HT1080 (cell line): ENCODE measurements at regions not wholly inside any gene's neighbourhood (a gene's known extent, or its start where the extent isn't known, plus 50 kb on each side); places are given as distances from the start of the nearest gene placed in this dataset.

Experiments used
- DNase-seq: peaks from one replicate; pipeline ENCODE4 v3.0.0-alpha.2; 2015; ENCODE audit warnings: low read depth

DNA sequence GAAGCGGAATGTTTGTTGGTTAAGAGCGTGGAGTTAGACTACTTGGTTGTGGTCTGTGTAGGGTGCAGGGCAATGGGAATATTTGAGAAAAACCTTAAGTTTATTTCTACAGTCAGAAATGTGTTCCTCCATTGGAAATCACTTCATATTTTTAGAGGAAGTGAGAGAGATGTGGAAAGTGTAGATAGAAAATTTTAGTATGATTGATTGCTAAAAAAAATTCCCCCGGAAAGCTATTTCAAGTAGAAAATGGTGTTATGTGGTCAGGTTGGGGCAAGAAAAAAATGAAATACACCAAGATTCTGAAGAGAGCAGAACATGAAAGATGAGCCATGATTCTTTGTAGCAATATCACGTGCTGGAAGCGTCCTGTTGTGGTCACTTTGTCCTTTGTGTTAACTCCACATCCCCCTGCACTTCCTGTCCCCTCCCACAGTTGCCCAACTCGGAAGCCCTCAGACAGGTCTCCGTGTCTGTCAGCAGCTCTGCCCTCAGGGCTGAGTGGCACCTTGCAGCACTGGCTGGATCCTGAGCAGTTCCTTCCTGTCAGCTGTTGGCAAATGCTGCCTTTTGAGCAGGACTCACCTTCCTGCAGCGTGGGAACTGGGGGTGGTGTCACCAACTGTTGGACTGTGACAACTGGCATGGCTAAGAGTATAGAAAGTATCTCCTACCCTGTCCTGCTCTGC is 137.5 kb upstream of the SLC24A3 start:
- DNase-seq: peak; percentile 34

DNA sequence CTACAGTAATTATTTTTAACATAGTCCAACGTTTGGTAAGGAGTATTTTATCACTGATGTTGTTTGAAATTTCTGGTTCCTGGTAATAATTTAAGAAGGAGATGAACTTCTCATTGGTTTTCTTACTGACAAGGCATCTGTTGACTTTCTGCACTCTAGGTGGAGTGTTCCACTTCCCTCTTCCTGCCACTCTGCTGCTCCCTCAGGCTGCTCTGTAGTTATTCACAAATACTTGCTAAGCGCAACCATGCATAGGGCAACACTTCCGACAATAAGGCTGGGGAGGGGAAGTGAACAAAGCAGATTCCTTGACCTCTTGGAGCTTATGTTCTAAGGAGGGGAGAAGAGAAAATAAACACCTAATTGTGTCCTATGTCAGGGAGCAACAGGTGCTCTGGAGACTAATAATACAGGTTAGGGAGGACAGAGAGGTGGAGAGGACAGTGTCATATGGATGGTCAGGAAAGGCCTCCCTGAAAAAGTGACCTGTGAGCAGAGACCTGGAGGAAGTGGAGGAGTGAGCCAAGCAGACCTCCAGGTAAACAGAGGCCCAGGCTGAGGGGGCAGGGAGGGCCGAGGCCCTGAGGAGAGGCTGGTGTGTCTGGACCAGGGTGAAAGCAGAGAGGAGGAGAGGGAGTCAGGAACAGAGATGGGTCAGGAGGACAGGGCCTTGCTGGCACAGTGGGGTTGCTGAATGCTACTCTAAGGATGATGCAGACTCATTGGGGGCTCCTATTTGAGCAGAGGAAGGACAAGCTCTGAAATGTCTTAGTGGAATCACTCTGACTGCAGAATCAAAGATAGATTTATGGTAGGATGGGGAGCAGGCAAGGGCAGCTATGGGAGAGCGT is 134.8 kb upstream of the SLC24A3 start:
- no peak for DNase-seq

DNA sequence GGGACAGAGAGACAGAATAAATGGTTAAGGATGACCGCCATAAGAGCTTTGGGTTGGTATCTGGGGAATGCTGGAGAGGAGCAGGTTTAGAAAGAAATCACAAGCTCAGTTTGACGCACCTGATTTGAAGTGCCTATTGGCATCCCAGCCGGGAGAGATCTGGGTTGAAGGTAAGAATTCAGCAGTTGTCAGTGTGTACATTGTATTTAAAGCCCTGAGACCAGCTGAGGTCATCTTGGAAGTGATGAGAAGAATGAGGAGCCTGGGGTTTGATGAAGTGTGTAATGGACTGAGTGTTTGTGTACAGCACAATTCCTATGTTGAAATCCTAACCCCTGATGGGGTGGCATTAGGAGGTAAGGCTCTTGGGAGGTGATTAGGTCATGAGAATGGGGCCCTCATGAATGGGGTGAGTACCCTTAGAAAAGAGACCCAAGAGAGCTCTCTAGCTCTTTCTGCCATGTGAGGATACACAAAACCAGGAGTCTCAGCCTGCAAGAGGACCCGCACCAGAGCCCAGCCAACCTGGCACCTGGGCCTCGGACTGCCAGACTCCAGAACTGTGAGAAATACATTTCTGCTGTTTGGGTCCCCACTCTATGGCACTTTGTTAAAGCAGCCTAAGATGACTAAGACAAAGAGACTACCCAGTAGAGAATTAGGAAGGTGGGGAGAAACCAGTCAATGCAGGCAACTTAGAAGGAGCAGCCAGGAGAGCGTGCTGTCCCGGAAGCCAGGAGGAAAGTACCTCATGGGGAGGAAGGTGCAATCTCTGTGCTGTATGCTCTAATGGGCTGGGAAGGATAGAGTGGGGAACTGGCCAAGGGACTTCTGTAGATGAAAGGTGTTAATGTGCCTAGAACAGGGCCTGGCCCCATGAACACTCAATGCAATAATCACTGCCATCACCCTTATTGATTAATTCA is 133.7 kb upstream of the SLC24A3 start:
- no peak for DNase-seq

DNA sequence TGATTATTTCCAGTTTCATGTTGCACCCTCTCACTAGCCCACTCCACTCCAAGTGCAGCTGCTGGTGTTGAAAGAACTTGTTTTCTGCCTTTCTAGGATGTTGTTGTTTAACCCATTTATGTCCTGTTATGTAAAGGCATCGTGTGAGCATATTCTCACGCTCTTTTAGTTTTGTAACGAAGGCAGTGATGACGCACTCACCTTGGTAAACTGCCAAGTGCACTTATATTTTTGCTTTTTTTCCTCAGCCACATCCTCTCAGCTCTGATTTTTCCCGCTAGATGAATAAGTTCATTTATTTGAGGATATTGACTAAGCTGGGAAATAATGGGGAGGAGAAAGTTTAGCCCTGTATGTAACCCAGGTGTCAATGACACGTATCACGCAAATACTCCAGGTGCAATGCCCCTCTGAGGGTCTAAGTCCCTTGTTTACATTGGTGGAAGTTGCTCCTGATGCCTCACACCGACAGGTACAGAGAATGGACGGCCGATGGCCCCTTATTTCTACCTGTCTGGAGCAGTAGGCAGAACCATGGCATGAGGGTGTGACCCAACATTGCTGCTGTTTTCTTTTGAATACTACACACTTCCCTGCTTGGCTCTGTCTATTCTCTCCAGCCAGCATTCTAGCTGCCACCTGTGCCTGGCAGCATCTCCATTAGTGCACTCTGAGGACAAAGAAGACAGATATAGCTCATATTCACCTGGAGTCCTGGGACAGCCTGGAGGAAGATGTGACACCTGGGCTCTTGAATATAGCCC is 132.7 kb upstream of the SLC24A3 start:
- peak; percentile 84 for DNase-seq

DNA sequence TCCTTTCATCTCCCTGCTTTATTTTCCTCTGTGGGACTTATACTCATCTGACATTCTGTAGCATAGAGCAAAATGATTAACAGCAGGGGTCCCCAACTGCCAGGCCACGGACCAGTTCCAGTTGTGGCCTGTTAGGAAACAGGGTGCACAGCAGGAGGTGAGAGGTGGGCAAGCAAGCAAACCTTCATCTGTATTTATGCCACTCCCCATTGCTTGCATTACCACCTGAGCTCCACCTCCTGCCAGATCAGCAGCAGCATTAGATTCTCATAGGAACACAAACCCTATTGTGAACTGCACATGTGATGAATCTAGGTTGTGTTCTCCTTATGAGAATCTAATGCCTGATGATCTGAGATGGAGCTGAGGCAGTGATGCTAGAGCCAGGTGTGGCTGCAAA is 130.5 kb upstream of the SLC24A3 start:
- no peak for DNase-seq

DNA sequence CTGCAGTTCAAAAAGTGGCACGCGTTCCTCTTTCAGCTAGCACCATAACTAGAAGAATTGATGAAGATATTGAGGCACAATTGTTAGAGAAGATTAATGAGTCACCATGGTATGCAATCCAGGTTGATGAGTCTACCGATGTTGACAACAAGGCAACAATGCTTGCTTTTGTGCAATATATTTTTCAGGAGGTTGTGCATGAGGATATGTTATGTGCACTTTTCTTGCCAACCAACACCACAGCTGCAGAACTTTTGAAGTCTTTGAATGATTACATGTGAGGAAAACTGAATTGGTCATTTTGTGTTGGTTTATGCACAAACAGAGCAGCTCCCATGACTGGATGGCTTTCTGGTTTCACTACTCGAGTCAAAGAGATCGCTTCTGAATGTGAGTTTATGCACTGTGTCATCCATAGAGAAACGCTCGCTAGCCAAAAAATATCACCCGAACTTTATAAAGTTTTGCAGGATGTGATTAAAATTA is 129.3 kb upstream of the SLC24A3 start:
- peak; percentile 35 for DNase-seq

DNA sequence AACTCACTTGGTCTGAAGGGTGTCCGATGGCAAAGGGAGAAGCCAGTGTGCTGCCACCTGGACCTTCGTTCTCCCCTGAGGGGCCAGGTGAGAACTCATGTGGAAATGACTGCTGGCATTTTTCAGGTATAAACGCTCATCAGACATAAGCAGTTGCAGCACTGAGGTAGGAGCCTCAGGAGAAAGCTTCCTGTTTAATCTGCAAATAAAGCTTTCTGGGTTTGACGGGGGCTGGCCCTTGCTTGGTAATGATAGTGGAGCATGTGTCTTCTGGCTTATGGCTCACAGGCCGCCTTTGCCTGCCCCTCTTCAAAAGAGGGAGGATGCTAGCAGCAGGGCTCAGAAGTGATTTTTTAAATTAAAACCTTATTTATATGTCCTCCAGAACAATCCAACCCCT is 122.1 kb upstream of the SLC24A3 start:
- DNase-seq: no peak

DNA sequence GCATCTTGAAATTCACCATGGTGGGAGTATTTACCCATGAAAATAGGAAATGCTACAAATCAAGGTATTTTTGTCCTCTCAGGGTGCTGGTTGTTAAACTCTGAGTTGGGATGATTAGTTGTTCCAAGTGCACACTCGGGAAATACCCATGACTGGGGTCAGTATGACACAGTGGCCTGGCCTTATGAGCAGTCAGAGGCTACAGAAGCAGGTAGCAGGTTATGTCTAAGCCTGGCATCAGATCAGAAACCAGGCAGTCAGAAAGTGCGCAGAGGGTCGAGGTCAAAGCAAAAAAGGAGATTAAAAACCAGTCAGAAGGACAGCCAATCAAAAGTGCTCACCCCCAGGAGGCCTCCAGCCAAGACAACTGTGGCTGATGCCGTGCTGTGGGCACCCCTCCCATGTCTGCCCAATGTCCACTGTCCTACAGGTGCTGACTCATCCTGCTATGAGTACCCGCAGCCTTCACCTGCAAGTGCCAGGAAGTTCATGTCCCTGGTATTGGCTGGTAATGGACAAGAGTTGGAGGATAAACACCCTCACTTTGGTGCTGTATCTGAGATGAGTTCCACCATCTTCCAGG is 117.4 kb upstream of the SLC24A3 start:
- no peak for DNase-seq

DNA sequence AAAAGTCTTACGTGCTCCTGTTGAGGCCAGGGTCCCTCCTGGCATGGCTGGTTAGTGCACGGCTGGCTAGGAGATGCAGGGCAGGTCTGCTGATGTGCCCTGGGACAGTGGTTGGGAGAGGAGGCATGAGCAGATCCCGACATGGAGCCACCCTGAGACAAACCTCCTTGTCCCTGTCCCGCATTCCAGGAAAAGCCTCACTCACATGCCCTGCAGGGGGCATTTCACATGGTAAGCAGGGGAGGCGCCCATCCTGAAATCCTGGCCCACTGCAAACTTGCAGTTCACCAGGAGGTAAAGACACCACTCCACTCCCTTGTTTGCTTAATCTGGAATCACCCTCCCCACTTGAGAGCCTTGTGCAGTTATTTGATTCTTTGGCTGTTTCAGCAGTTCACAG is 116.7 kb upstream of the SLC24A3 start:
- DNase-seq: no peak

DNA sequence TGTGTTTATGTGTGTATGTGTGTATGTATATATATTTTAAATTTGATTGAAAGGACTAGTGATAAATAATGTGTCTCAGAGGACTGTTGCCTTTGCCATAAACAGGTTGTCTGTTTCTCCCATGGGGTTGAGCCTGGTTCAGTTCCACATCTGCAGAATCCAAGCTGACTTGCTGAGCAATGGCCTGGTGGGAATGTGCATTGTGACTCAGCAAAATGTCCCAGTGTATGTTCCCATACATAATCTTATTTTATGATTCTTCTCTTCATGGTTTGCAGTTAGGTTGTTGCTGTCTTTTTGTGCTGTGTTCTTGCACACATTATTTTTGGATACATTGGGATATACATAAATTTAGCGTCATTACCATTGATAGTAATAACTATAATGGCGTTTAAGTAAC is 115.6 kb upstream of the SLC24A3 start:
- DNase-seq: no peak

DNA sequence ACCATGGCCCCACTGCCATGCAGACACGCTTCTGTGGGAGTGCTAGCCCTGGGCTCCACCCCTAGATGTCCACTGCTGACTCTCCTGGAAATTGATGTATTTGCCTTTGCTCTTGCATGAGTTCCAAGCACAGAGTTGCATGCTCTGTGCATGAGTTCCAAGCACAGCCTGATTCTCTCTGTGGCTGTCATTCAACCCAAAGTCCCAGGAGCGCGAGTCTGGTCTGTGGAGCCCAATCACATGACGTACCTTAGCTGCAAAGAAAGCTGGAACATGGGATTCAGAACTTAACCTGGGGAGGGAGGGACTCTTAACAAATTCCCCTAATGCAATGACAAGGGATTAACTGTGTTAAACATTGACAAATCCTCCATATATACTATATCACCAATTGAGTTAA is 114.3 kb upstream of the SLC24A3 start:
- DNase-seq: no peak

DNA sequence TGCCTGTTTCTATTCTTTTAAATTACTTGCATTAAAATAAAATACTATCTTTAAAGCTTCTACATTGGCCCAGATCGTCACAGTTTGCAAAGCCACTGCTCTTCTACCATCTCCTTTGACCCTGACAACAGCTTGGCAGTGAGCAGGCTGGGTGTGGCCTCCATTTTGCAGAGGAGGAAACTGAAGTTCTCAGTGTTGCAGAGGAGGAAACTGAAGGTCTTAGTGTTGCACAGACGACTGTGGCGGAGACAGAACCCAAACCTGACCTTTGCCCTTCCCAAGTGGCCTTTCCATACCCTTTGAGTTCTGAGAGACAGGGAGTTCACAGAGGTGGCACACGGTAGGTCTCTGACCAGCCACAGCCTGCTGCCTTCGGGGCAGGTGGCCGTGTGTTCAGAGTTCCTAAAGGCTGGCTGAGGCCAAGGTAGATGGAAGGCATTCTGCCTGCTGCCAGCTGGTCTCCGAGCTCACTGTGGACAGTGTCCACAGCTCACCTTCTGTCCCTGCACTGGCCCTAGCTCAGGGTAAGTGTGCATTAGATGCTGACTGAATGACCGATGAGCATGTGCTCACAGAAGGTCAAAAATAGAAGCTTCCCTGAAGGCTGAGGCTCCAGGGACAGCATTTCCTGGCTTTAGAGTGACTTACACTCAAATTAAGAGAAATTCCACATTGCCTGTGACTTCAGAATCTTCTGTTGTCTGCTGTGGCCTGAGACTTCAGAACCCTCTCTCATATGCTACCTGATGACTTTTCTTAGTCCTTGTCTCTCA is 113.5 kb upstream of the SLC24A3 start:
- DNase-seq: no peak

DNA sequence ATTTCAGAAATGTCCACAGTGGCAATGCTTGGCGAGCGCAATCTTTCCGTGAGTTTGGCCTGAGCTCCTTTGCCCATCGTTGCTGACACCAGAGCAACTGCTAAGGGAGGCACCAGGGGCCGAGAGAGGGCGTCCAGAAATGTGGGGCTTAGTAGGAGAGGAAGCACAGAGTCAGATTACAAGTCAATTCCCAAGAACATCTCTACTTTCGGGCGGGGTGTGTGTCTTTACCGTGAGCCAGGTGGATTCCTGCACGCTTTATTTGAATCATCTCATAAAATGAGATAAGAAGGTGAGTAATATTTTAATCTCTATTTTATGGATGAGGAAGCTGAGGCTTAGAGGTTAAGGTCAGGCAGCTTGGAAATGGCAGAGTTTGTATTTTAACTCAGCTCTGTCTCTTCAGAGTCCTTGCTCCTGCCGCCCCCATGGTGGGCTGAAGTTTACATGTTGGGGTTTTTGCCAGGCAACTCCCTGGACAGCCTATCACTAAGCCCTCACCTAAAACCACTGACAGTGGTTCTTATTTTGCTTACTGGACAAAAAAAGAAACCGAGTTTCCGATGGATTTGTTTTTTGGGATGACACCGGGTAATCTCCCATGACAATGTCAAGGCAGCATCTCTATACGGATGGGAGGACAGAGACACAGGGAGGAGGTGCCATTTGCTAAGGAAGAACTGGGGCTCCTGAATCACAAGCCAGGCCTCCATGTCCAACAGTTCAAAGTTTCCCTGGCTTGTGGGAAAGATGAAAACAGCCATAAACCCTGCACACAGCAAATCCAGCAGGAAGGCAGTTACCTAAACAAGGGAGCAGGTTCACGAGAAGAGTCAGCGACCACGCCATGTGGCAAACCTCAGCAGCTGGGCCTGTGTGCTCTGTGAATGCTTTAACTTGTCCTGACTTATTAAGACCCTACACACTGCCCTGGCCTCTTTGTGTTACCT is 112.6 kb upstream of the SLC24A3 start:
- DNase-seq: no peak

DNA sequence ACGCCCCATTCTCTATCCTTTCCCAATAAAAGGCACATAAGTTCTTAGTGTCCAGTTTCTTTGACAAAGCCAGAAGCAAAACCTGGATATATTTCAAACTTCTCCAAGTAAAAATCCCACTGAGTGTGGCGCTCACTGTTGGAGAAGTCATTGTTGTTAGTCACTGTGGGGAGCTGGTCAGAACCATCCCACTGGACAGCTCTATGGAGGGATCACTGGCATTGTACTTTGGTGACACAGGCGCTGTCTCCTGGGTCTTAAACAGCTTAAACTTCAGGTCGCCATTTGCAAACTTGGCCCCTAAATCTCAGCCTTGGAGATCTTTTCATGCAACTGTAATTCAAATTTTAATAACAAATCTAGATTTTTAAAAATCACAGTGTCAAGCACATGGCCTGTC is 111.5 kb upstream of the SLC24A3 start:
- DNase-seq: no peak

DNA sequence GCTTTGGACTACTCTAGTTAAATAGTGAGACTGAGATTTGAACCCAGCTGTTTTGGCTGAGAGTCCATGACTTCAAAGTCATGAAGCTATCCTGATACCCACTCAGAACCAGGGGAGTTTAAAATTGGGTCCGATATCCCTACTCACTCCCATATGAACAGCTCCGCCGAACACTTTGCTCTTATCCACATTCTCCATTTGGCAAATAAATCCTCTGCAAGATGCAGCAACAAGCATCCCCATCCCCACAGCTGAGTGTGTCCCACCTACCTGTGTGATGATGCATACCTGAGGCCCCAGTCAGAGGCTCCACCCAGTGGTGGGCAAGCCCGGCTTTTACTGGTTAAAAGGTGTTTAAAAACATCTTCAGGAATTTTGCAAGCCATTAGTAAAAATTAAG is 108.3 kb upstream of the SLC24A3 start:
- DNase-seq: no peak

DNA sequence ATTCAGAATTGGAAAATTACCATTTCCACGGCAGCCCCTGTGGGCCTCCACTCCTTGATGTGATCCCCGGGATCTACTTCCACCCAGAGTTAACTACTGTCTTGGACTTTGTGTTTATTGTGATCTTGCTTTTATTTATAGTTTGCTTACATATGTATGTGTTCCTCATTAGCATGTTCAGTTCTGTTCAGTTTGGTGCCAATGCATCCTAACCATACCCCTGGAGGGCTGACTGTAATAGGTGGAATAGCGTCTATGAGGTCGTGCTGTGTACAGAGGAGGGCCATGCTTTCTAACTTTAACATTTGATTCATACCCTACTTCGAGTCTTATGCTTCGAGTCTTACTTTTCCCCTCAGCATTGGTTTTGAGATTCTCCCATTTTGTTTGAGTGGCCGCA is 104.3 kb upstream of the SLC24A3 start:
- DNase-seq: no peak

DNA sequence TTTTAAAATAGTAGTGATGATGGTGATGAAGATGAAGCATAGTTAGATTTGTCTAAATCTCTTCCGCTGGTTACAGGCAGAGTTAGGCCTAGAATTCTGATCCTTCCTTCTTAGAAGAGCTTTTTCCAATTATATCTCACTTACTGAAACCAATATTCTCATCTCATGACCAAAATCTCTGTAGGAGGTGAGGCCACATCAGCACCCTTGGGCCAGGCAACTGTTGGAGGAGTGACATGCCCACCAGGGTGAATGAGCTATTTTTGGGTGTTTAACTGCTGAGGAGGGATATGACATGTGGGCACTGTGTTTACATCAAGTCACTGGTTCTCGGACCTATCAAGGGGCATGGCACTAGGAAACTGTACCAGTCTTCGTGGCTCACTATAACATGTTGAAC is 102.2 kb upstream of the SLC24A3 start:
- no peak for DNase-seq

DNA sequence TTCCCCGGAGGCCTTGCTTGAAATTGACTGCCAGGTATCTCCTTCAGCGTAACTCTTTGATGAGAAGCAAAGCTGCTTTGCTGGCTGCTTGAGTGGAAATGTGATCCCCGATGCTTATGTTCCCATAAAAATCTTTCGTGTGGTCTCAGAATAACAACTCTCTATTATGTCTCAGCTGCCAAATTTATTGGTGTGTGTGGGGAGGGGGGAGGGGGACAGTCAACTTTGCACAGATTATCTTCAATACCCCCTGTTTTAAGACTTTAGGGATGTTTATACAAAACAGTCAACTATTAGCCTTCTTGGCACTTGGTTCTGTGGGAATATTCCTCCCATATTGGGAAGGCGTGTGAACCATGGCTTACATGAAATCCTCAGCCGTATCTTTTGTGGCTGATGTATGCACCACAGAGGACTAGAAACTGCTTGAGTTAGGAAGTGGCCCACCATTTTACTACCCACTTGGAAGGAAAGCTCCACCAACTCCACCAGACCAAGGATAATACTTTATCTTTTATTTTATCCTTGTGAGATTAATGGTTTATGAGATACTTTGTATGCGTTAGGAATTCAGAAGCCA is 101.5 kb upstream of the SLC24A3 start:
- no peak for DNase-seq
